Breast epithelium (tissue), 3 donors: ENCODE measurements at regions not wholly inside any gene's neighbourhood (a gene's known extent, or its start where the extent isn't known, plus 50 kb on each side); places are given as distances from the start of the nearest gene placed in this dataset.

Source experiments
- CTCF ChIP-seq, 3 donors: fragments of 450-650 bp; IDR thresholded peaks; one replicate each; pipeline ENCODE4 v1.5.1; 2016 to 2017; ENCODE audit warnings: antibody characterized with exemption in 3 of 3, mild to moderate bottlenecking in 3 of 3, moderate library complexity in 3 of 3
- POLR2A ChIP-seq: fragments of 450-650 bp; IDR thresholded peaks from one replicate; pipeline ENCODE4 v1.6.1; 2016; ENCODE audit warnings: antibody characterized with exemption, mild to moderate bottlenecking, moderate library complexity
- POLR2AphosphoS5 ChIP-seq, 3 donors: sonication (generic); formaldehyde crosslinking; IDR thresholded peaks; one replicate each; pipeline ENCODE4 v1.6.1; 2017; ENCODE audit warnings: antibody characterized with exemption in 3 of 3

GRCh38 chr19:31132753-31133110 is 216.5 kb downstream of the TSHZ3 start:
- no peak for TF ChIP-seq CTCF (IDR thresholded peaks at IDR 0.05)
- TF ChIP-seq POLR2AphosphoS5 (IDR thresholded peaks at IDR 0.05), result no peak
- TF ChIP-seq POLR2A, result no peak
